OCI-LY1 (cell line): ENCODE measurements at regions not wholly inside any gene's neighbourhood (a gene's known extent, or its start where the extent isn't known, plus 50 kb on each side); places are given as distances from the start of the nearest gene placed in this dataset.

ENCODE experiments used
- H2AFZ ChIP-seq: fragments of 200-600 bp; sonication (generic), shearing (Covaris generic); 2 replicates; pipeline ENCODE4 v1.6.0; 2014; ENCODE audit warnings: antibody characterized with exemption, mild to moderate bottlenecking, low read length
- H3F3A ChIP-seq: fragments of 200-600 bp; sonication (generic), shearing (Covaris generic); 2 replicates; pipeline ENCODE4 v1.6.0; 2014; ENCODE audit warnings: mild to moderate bottlenecking, antibody characterized with exemption, low read length, moderate library complexity; ENCODE audit not compliant: insufficient read depth
- H3K27ac ChIP-seq: fragments of 200-600 bp; sonication (generic); 2 replicates; pipeline ENCODE4 v1.5.1; 2014; ENCODE audit warnings: low read length, mixed run types, mild to moderate bottlenecking, low read depth; ENCODE audit not compliant: poor library complexity, severe bottlenecking
- H3K27me3 ChIP-seq: fragments of 200-600 bp; sonication (generic); 2 replicates; pipeline ENCODE4 v1.6.0; 2014; ENCODE audit warnings: antibody characterized with exemption, mild to moderate bottlenecking, low read length, moderate library complexity; ENCODE audit not compliant: insufficient read depth
- H3K36me3 ChIP-seq: fragments of 200-600 bp; sonication (generic); 2 replicates; pipeline ENCODE4 v1.6.1; 2014; ENCODE audit warnings: mild to moderate bottlenecking, antibody characterized with exemption, low read length, moderate library complexity, mixed read lengths; ENCODE audit not compliant: insufficient read depth
- H3K4me1 ChIP-seq: fragments of 200-600 bp; sonication (generic); 2 replicates; pipeline ENCODE4 v1.5.1; 2014; ENCODE audit warnings: mild to moderate bottlenecking, low read length, moderate library complexity; ENCODE audit not compliant: insufficient read depth, severe bottlenecking
- H3K4me2 ChIP-seq: fragments of 200-600 bp; sonication (generic), shearing (Covaris generic); 2 replicates; pipeline ENCODE4 v1.6.1; 2014; ENCODE audit warnings: low read length
- H3K4me3 ChIP-seq: fragments of 200-600 bp; sonication (generic); 2 replicates; pipeline ENCODE4 v1.5.1; 2014; ENCODE audit warnings: low read length, low read depth, mild to moderate bottlenecking, mixed read lengths; ENCODE audit not compliant: poor library complexity, severe bottlenecking
- H3K79me2 ChIP-seq: fragments of 200-600 bp; shearing (Covaris generic); 2 replicates; pipeline ENCODE4 v1.6.1; 2016; ENCODE audit warnings: mixed run types, low read length, mixed read lengths; ENCODE audit not compliant: insufficient read depth
- H3K9ac ChIP-seq: fragments of 200-600 bp; sonication (generic), shearing (Covaris generic); 2 replicates; pipeline ENCODE4 v1.6.1; 2014; ENCODE audit warnings: mild to moderate bottlenecking, low read length, mixed read lengths
- H3K9me2 ChIP-seq: fragments of 200-600 bp; sonication (generic), shearing (Covaris generic); 2 replicates; pipeline ENCODE4 v1.6.1; 2014; ENCODE audit warnings: low read depth, mild to moderate bottlenecking, low read length, mixed read lengths
- H3K9me3 ChIP-seq: fragments of 200-600 bp; shearing (Covaris generic); 2 replicates; pipeline ENCODE4 v1.6.1; 2014; ENCODE audit warnings: low read length, mixed read lengths
- H4K20me1 ChIP-seq: fragments of 200-600 bp; sonication (generic), shearing (Covaris generic); 2 replicates; pipeline ENCODE4 v1.6.0; 2016; ENCODE audit warnings: mild to moderate bottlenecking, low read length; ENCODE audit not compliant: insufficient read depth
- EZH2 ChIP-seq: fragments of 200-600 bp; sonication (generic), shearing (Covaris generic); IDR thresholded peaks from 2 replicates; pipeline ENCODE4 v1.8.0; 2017; ENCODE audit warnings: borderline replicate concordance, mixed run types, mild to moderate bottlenecking, antibody characterized with exemption, low read length, moderate library complexity, mixed read lengths
- TF ChIP-seq, protein P1 (sequence below): fragments of 200-600 bp; sonication (generic), shearing (Covaris generic); IDR thresholded peaks from 2 replicates; pipeline ENCODE4 v1.5.1; 2017; ENCODE audit warnings: mild to moderate bottlenecking, antibody characterized with exemption, low read length, moderate library complexity, mixed read lengths

DNA sequence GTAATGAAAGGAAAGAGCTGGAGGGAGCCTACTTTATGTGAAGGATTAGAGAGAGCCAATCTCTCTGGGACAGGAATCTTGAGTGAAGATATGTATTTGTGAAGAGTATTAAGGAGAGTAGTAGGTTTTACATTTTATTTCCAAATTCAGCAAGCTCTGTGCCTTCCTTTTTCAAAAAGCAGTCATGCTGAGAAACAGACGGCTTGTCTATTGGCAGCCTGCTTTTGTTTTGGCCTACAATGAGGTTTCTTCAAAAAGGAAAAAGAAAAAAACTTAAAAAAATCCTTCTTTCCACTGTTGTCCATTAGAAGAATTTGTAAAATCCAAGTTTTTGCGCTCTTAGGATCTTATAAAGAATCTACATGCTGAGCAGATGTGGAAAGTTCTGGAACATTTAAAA lies 103.6 kb upstream of the PTGFR start:
- Histone ChIP-seq H3K27ac (no peak overlapping the region), H3K9ac (no peak overlapping the region), H2AFZ (no peak overlapping the region), H3K79me2 (no peaks in the 10 kb centered on the region), H3K9me3 (no peaks in the 10 kb centered on the region), H3K36me3 (no peaks in the 10 kb centered on the region), H3K27me3 (no peaks in the 10 kb centered on the region), H3K4me3 (no peak overlapping the region), H3F3A (no peaks in the 10 kb centered on the region), H3K9me2 (no peaks in the 10 kb centered on the region), H3K4me2 (no peak overlapping the region), H4K20me1 (no peaks in the 10 kb centered on the region), H3K4me1 (no peaks in the 10 kb centered on the region)
- TF ChIP-seq EZH2 = no peak
- TF ChIP-seq, protein P1, sequence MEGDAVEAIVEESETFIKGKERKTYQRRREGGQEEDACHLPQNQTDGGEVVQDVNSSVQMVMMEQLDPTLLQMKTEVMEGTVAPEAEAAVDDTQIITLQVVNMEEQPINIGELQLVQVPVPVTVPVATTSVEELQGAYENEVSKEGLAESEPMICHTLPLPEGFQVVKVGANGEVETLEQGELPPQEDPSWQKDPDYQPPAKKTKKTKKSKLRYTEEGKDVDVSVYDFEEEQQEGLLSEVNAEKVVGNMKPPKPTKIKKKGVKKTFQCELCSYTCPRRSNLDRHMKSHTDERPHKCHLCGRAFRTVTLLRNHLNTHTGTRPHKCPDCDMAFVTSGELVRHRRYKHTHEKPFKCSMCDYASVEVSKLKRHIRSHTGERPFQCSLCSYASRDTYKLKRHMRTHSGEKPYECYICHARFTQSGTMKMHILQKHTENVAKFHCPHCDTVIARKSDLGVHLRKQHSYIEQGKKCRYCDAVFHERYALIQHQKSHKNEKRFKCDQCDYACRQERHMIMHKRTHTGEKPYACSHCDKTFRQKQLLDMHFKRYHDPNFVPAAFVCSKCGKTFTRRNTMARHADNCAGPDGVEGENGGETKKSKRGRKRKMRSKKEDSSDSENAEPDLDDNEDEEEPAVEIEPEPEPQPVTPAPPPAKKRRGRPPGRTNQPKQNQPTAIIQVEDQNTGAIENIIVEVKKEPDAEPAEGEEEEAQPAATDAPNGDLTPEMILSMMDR = no peak

DNA sequence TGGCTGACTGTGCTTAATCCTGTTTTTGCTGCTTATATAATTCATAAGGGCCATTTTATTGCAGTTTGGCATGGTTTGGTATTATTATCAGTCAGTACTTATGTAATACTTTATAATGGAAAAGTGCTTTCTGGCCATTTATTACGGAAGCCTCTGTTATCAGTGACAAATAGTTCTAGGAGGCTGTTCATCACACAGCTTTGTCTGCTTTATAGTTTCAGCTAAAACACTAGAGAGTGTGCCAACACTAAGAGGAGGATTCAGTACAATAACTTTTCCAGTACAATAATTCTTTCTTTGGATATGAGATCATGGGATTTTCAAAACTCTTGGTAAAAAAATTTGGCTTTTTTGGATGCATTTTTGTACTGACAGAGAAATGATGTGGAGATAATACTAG lies 102.9 kb upstream of the PTGFR start:
- Histone ChIP-seq H3K4me1 (no peaks in the 10 kb centered on the region), H3K9me3 (no peaks in the 10 kb centered on the region), H3K27ac (no peak overlapping the region), H3F3A (no peaks in the 10 kb centered on the region), H2AFZ (no peak overlapping the region), H3K27me3 (no peaks in the 10 kb centered on the region), H3K79me2 (no peaks in the 10 kb centered on the region), H3K4me3 (no peak overlapping the region), H3K4me2 (no peak overlapping the region), H3K9me2 (no peaks in the 10 kb centered on the region), H4K20me1 (no peaks in the 10 kb centered on the region), H3K9ac (no peak overlapping the region), H3K36me3 (no peaks in the 10 kb centered on the region)
- TF ChIP-seq EZH2 = no peak
- TF ChIP-seq, protein P1 = no peak

DNA sequence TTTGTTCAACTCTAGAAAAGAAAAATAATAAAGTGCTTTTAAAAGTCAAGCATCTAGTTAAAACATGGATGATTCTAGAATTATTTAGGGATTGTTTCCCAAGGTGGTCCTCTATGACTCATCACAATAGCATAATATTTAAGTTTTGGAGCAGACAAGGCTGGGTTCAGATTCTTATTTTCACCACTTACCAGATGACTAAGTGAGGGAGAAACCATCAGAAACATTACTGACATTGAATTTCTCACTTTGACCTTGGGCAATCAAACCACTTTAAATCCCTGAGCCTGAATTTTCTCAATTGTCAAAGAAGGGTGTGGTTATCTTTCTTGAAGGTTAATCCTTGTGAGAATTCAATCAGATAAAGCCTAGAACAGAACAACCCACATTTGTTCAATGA lies 102.5 kb upstream of the PTGFR start:
- H2AFZ ChIP-seq = no peak overlapping the region
- no peaks in the 10 kb centered on the region for H3K79me2 ChIP-seq
- no peaks in the 10 kb centered on the region for H3K9me2 ChIP-seq
- H3K36me3 ChIP-seq = no peaks in the 10 kb centered on the region
- no peak overlapping the region for H3K4me2 ChIP-seq
- H3K27ac ChIP-seq = no peak overlapping the region
- no peaks in the 10 kb centered on the region for H3K27me3 ChIP-seq
- no peaks in the 10 kb centered on the region for H4K20me1 ChIP-seq
- H3K4me1 ChIP-seq = no peaks in the 10 kb centered on the region
- no peak overlapping the region for H3K4me3 ChIP-seq
- H3F3A ChIP-seq = no peaks in the 10 kb centered on the region
- no peaks in the 10 kb centered on the region for H3K9me3 ChIP-seq
- no peak overlapping the region for H3K9ac ChIP-seq
- no peak for TF ChIP-seq EZH2
- TF ChIP-seq, protein P1 = no peak
